ENCODE measurements at regions not wholly inside any gene's neighbourhood (a gene's known extent, or its start where the extent isn't known, plus 50 kb on each side); places are given as distances from the start of the nearest gene placed in this dataset.
"Not testable (repeated sequence)": the region's sequence is repeated elsewhere in the genome, so short reads cannot be mapped to it uniquely, and the experiment has no call there.

DNA sequence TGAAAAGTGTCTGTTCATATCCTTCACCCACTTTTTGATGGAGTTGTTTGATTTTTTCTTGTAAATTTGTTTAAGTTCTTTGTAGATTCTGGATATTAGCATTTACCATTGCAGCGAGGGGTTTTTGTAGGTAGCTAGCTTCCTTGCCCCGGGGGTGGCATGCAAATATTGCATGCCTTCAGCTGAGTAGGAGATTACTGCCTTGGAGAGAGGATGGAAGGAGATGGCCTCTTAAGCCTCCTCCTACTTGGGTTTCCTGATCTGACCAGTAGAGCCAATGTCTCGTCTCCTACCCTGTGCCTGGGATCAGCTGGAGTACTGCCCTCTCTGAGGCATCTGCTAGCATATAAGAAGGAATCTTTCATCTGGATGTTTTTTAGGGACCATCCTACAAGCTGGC, 134.4 kb upstream of the CCND2 start:
- TF ChIP-seq, protein P1, sequence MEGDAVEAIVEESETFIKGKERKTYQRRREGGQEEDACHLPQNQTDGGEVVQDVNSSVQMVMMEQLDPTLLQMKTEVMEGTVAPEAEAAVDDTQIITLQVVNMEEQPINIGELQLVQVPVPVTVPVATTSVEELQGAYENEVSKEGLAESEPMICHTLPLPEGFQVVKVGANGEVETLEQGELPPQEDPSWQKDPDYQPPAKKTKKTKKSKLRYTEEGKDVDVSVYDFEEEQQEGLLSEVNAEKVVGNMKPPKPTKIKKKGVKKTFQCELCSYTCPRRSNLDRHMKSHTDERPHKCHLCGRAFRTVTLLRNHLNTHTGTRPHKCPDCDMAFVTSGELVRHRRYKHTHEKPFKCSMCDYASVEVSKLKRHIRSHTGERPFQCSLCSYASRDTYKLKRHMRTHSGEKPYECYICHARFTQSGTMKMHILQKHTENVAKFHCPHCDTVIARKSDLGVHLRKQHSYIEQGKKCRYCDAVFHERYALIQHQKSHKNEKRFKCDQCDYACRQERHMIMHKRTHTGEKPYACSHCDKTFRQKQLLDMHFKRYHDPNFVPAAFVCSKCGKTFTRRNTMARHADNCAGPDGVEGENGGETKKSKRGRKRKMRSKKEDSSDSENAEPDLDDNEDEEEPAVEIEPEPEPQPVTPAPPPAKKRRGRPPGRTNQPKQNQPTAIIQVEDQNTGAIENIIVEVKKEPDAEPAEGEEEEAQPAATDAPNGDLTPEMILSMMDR (conservative IDR thresholded peaks at IDR 0.05) = no peak
- no peak overlapping the region for H3K27ac ChIP-seq

DNA sequence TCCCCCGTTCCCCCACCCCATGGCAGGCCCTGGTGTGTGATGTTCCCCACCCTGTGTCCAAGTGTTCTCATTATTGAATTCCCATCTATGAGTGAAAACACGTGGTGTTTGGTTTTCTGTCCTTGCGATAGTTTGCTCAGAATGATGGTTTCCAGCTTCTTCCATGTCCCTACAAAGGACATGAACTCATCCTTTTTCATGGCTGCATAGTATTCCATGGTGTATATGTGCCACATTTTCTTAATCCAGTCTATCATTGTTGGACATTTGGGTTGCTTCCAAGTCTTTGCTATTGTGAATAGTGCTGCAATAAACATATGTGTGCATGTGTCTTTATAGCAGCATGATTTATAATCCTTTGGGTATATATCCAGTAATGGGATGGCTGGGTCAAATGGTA, 135.0 kb upstream of the CCND2 start:
- H3K27ac ChIP-seq = not testable (repeated sequence)

DNA sequence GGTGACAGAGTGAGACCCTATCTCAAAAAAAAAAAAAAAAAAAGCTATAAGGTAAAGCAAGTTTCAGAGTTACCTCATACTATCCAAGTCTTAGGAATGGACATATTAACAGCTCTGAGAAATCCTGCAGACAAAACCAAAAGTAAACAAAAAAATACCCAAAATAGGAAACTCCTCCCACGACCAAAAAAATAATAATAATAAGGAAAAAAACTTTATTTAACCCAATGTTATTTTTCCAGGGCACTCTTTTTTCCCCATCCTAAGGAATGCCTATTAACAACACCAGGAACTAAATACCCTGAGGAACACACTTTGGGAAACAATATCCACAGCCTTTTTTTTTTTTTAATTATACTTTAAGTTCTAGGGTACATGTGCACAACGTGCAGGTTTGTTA, 135.5 kb upstream of the CCND2 start:
- TF ChIP-seq, protein P1 (conservative IDR thresholded peaks at IDR 0.05) = no peak
- no peak overlapping the region for H3K27ac ChIP-seq

DNA sequence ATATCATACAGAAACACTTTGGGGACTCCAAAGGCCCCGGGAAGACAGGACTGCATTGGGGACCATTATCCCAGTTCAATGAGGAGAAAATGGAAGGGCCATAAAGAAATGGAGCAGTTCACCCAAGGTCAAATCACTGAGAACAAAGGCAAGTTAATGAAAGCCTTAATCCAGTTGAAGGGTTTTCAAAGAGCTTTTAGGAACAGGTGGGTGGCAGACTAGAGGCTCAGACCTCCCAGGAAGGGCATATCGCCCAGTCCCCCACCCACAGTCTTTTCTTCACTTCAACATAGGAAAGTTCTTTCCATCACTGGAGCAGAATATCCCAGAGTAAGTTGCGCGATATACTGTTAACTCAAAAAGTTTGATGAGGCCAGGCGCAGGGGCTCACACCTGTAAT, 136.1 kb upstream of the CCND2 start:
- TF ChIP-seq, protein P1 (conservative IDR thresholded peaks at IDR 0.05) = no peak
- H3K27ac ChIP-seq = no peak overlapping the region

DNA sequence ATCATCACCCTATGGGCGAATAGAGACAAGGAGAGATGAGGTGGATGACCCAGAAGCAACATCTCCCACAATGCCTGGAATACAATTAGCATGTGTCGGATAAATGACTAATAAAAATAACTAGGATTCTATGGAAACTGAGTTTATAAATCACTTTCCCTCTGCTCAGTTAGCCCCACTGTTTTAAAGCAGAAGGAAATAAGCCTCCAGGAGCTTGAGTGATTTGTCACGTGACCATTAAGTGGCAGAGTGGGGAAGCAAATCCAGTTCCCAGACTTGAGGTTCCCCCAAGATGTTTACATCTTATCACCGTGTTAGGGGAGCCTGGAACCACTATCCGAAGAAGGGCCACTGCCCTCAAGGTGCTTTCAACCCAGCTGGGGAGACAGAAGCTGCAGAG, 136.5 kb upstream of the CCND2 start:
- H3K27ac ChIP-seq = no peak overlapping the region
- TF ChIP-seq, protein P1 (conservative IDR thresholded peaks at IDR 0.05) = no peak

DNA sequence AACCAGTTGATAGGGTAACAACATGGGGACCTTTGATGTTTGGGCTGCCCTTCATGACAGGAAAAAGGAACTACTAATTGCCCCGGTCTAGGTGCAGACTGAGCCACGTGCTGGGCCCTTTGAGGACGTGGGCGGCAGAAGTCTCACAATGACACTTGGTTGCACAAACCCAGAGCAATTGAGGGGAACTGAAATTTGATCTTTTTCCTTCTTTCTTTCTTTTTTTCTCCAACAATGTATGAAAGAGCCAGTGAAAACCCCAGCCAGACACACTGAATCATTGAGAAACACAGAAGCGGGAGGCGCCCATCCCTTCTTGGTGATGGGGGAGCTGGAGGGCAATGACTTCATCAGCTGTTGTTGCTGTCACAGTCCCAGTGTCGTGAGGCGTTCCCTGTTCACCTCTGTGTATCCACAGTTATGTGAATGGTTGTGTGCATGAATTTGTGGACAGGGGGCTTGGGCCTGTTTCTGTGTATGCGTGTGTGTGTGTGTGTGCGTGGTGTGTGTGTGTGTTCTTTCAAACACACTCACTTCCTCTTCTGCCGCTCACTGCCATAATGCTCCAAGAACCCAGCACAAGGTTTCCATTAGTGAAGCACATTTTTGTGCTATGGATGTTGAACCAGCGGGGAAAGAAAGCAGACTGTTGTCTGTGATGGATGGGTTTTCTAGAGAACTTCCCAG, 137.5 kb upstream of the CCND2 start:
- TF ChIP-seq, protein P1 (conservative IDR thresholded peaks at IDR 0.05) = no peak
- no peak overlapping the region for H3K27ac ChIP-seq

DNA sequence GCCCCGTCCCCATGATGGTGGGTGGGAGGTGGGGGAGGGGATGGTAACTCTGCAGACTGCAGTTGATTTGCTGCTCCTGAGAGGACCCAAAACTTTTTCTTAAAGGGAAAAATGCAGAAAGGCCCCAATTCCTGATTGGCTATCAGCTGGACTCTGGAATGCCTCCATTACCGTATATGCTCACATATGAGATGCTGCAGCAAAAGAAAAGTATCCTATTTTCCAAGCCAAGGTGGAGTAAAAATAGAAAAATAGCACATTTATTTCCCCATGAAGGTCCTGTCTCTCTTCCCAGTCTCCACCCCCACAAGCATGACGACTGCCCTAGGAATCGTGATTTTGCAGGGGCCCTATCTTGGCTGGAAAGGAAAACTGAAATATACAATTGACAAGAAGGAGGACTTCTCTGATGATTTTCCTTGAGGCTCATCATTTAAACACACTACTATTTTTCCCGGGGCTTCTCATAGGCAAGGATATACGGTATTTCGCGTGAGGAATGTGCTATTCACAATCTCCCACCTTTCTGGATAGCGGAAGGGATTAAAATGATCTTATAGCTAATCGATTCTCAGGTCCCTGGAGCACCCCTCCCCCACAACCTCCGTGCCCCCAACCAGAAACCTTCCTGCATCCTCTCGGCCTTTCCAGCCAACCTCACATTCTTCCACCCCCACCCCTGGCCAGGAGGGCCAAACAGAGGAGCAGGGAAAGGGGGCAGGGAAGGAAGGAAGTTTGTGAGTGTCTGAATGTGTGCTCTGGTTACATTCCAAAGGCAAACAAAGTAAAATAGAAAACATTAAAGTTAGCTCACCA, 138.9 kb upstream of the CCND2 start:
- TF ChIP-seq, protein P1 (conservative IDR thresholded peaks at IDR 0.05) = no peak
- no peak overlapping the region for H3K27ac ChIP-seq
